ENCODE measurements at regions not wholly inside any gene's neighbourhood (a gene's known extent, or its start where the extent isn't known, plus 50 kb on each side); places are given as distances from the start of the nearest gene placed in this dataset.

- TF ChIP-seq CTCF (IDR thresholded peaks at IDR 0.05): no peak
- Histone ChIP-seq H3K9me3 (ENCODE audit: control insufficient read depth in 1 of 2, insufficient read depth in 1 of 2, low read length in 2 of 2) (no peaks in the 10 kb centered on the region), H3K36me3 (ENCODE audit: insufficient read depth, low read length) (no peaks in the 10 kb centered on the region), H3K4me3 (ENCODE audit: low read length) (no peak overlapping the region), H3K27me3 (ENCODE audit: control insufficient read depth in 1 of 2, insufficient read depth in 2 of 2, low read length in 2 of 2) (no peaks in the 10 kb centered on the region), H3K27ac (ENCODE audit: low read depth in 1 of 2, low read length in 2 of 2) (no peak overlapping the region), H3K4me1 (ENCODE audit: insufficient read depth, low read length) (no peaks in the 10 kb centered on the region)
- H3K36me3 Mint-ChIP-seq (ENCODE audit: low read depth): no peaks in the 10 kb centered on the region
- H3K9me3 Mint-ChIP-seq: peaks cover 5% of the 10 kb centered on the region
- DNase-seq: no peak
- no peak overlapping the region for H3K4me3 Mint-ChIP-seq
- ATAC-seq (ENCODE audit: poor library complexity): no peak
- no peak overlapping the region for H3K27ac Mint-ChIP-seq
- POLR2A ChIA-PET: no interaction called here
- CTCF ChIA-PET: no interaction called here
- no peaks in the 10 kb centered on the region for H3K4me1 Mint-ChIP-seq (ENCODE audit: low read depth)
- no peaks in the 10 kb centered on the region for H3K27me3 Mint-ChIP-seq
- intact Hi-C loops (cut with DNase I, micrococcal nuclease): no loop called here
These were observed 343.1 kb downstream of the TFAP2B start for GRCh38 chr6:51161752-51162151.

GRCh38 chr6:51163843-51164529 is 345.3 kb downstream of the TFAP2B start:
- Histone ChIP-seq H3K27ac (ENCODE audit: low read depth in 1 of 2, low read length in 2 of 2) (no peak overlapping the region), H3K4me1 (ENCODE audit: insufficient read depth, low read length) (no peaks in the 10 kb centered on the region), H3K9me3 (ENCODE audit: control insufficient read depth in 1 of 2, insufficient read depth in 1 of 2, low read length in 2 of 2) (peaks cover 0 to 4% of the 10 kb centered on the region in 2 experiments), H3K4me3 (ENCODE audit: low read length) (no peak overlapping the region), H3K36me3 (ENCODE audit: insufficient read depth, low read length) (no peaks in the 10 kb centered on the region), H3K27me3 (ENCODE audit: control insufficient read depth in 1 of 2, insufficient read depth in 2 of 2, low read length in 2 of 2) (no peaks in the 10 kb centered on the region)
- no peaks in the 10 kb centered on the region for H3K27me3 Mint-ChIP-seq
- POLR2A ChIA-PET: no interaction called here
- ATAC-seq (ENCODE audit: poor library complexity) (no peak), DNase-seq (no peak)
- H3K4me1 Mint-ChIP-seq (ENCODE audit: low read depth): no peaks in the 10 kb centered on the region
- intact Hi-C loops (cut with DNase I, micrococcal nuclease): no loop called here
- TF ChIP-seq CTCF (IDR thresholded peaks at IDR 0.05): no peak
- peaks cover 3% of the 10 kb centered on the region for H3K9me3 Mint-ChIP-seq
- CTCF ChIA-PET: no interaction called here
- no peak overlapping the region for H3K4me3 Mint-ChIP-seq
- no peak overlapping the region for H3K27ac Mint-ChIP-seq
- H3K36me3 Mint-ChIP-seq (ENCODE audit: low read depth): no peaks in the 10 kb centered on the region

GRCh38 chr6:51166914-51167313 is 348.2 kb downstream of the TFAP2B start:
- Mint-ChIP-seq H3K27ac (no peak overlapping the region), H3K36me3 (ENCODE audit: low read depth) (no peaks in the 10 kb centered on the region), H3K27me3 (no peaks in the 10 kb centered on the region), H3K4me1 (ENCODE audit: low read depth) (no peaks in the 10 kb centered on the region), H3K4me3 (no peak overlapping the region), H3K9me3 (peaks cover 2% of the 10 kb centered on the region)
- POLR2A ChIA-PET: no interaction called here
- H3K9me3 ChIP-seq (ENCODE audit: control insufficient read depth in 1 of 2, insufficient read depth in 1 of 2, low read length in 2 of 2): peaks cover 0 to 4% of the 10 kb centered on the region in 2 experiments
- H3K4me3 ChIP-seq (ENCODE audit: low read length): no peak overlapping the region
- no peak for DNase-seq
- intact Hi-C loops (cut with DNase I, micrococcal nuclease): no loop called here
- no peaks in the 10 kb centered on the region for H3K27me3 ChIP-seq (ENCODE audit: control insufficient read depth in 1 of 2, insufficient read depth in 2 of 2, low read length in 2 of 2)
- no peaks in the 10 kb centered on the region for H3K4me1 ChIP-seq (ENCODE audit: insufficient read depth, low read length)
- TF ChIP-seq CTCF (IDR thresholded peaks at IDR 0.05): no peak
- H3K36me3 ChIP-seq (ENCODE audit: insufficient read depth, low read length): no peaks in the 10 kb centered on the region
- CTCF ChIA-PET: no interaction called here
- no peak for ATAC-seq (ENCODE audit: poor library complexity)
- no peak overlapping the region for H3K27ac ChIP-seq (ENCODE audit: low read depth in 1 of 2, low read length in 2 of 2)

All from CD4-positive, alpha-beta T cell (primary cell).